GM23248 (cell line): ENCODE measurements at regions not wholly inside any gene's neighbourhood (a gene's known extent, or its start where the extent isn't known, plus 50 kb on each side); places are given as distances from the start of the nearest gene placed in this dataset.

ENCODE experiments used
- EZH2 ChIP-seq: fragments of 200-600 bp; sonication (generic); IDR thresholded peaks from 2 replicates; pipeline ENCODE4 v1.6.1; 2018; ENCODE audit warnings: antibody characterized with exemption, mild to moderate bottlenecking; ENCODE audit not compliant: insufficient read depth, poor library complexity, severe bottlenecking
- EZH2phosphoT487 ChIP-seq: fragments of 200-600 bp; sonication (generic); IDR thresholded peaks from 2 replicates; pipeline ENCODE4 v1.6.1; 2018; ENCODE audit warnings: antibody characterized with exemption, moderate library complexity, mild to moderate bottlenecking, low read depth; ENCODE audit not compliant: insufficient read depth

DNA sequence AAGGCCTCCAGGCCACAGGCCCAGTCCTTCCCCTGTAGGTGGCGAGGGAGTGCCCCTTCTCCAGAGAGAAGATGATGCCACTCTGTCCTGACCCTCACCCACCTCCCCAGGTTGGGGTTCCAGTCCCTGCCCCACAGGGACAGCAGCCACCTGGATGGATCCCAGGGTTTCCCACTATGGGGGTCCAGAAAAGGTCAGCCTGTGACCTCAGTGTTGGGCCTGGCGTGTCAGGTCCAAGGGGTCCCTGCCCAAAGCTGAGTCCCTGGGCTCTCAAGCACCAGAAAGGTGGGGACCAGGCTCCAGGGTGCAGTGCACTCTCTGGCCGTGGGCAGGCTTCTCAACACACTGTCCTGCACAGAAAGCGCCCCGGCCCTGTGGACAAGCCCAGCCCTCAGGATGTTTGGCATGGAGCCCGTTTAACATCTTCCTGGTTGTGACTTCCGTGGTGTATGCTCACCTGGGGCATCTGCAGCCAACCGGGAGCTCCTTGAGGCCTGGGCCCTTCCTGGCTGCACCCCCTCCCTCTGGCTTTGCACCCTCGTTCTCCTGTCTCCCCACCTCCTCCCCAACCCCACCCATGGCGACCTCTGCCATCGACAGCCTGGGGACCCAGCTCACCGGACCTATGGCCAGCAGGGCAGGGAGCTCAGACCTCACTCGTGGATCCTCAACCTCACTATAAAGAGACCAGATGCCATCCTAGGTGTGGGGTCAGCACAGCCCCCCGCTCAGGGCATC lies 58.3 kb upstream of the PPP2R2D start:
- no peak for TF ChIP-seq EZH2phosphoT487
- no peak for TF ChIP-seq EZH2
